ENCODE measurements at regions not wholly inside any gene's neighbourhood (a gene's known extent, or its start where the extent isn't known, plus 50 kb on each side); places are given as distances from the start of the nearest gene placed in this dataset.

DNA sequence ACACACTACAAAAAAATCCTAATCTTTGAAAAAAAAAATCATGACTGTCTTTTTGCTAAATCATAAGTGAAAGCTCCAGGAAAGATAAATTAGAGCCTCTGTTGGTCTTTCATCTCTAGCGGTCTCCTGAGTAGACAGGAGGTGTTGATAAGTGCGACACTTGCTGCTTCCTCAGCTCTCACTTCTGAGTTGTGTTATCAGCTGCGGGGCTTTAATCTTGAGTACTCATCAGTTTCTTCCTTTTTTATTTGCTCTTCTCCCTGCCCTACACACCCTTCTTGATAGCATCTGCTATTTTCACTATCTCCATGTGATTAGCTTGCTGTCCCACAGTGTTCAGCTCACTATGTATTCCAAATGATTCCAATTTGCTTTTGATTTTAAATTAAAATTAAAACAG lies 1449.2 kb downstream of the C4orf33 start:
- no peak for DNase-seq

GRCh38 chr4:130545596-130545995 lies 1449.6 kb downstream of the C4orf33 start:
- no peak for DNase-seq

- no peak for DNase-seq
These were observed 1463.3 kb downstream of the C4orf33 start for GRCh38 chr4:130559268-130559667.

DNA sequence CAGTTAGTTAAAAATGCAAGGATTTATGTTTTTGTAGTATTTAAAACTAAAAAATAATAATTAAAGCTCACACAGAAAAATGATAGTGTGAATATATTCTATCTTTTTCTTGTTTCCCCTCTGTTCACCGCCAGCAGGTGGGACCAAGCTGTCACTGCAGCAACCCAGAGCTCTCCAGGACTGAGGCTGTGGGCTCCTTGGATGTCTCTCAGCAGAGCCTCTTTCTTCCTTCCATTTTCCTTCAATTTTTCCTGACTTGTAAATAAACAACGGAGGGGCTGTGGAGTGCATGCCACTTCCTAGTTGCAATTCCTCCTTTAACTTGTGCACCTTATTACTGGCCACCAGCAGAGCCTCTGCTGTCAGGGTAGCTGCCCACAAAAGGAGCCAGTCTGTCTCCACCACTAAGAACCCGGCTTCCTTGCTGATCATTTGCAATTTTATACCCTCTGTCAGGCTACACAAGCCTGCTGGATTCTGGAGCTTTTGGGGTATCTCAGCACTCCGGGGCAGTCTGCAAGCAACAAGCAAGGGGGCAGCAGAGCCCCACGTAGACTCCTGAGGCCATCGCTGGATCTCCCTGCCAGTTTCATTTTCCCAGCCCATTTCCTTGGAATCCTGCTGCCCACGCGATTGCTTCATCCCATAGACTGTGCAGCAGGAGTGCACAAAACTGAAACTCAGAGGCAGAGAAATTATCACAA lies 1467.4 kb downstream of the C4orf33 start:
- DNase-seq = no peak

- no peak for DNase-seq
These were observed 1468.0 kb downstream of the C4orf33 start for GRCh38 chr4:130563889-130564418.

DNA sequence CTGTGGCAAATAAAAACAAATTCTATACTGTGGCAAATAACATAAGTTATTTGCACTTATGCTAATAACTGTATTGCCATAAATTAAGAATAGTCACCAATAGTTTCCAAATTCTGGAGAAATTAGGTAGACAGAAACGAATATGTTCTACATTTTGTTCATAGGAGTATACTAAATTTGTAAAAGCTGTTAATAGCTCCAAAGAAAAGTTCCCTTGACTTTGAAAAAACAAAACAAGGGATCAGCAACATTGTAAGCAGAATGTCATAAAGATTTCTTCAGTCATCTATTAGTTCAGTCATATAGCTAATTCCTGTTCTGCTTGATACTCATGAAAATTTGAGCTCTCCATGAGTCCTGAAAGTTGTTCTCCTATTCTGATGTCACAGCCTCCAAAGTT lies 1472.8 kb downstream of the C4orf33 start:
- DNase-seq = no peak

DNA sequence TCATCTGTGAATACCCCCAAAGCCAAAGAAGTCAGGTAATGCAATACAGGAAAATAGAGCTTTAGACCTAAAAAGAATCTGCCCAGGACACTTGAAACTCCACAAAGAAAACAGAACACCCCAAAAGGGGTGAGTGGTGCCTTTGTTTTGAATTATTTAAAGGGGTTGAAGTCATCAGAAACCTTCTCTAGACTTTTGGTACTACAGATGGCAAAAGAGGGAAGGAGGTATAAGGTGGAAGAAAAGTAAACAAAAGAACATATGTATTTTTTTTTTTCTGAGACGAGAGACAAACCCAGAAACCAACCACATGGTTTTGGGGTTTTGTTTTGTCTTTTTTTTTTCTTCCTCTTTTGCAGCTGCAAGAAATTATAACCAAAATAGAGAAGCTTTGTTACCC lies 1477.8 kb downstream of the C4orf33 start:
- DNase-seq = no peak

- no peak for DNase-seq
These were observed 1478.3 kb downstream of the C4orf33 start for GRCh38 chr4:130574215-130574614.

- no peak for DNase-seq
These were observed 1480.3 kb downstream of the C4orf33 start for GRCh38 chr4:130576218-130576617.

GRCh38 chr4:130591091-130591490 lies 1495.1 kb downstream of the C4orf33 start:
- DNase-seq = no peak

DNA sequence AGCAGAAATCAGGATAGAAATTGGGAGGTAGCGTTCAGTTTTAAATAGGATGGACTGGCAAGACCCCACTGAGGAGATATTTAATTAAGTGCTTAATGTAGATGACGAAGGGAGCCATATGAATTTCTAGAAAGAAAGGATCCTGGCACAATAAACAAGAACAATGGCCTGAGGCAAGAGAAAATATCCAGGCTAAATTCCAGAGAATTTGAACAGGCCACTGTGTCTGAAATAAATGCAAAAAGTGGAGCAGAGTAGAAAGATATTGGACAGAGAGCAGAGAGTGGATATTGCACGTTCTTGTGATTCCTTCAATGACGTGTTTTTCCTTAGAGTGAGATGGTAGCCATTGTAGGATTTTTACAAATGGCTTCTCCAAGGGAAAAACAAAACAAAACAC lies 1504.8 kb downstream of the C4orf33 start:
- DNase-seq = no peak

GRCh38 chr4:130603043-130603442 lies 1507.1 kb downstream of the C4orf33 start:
- no peak for DNase-seq

DNA sequence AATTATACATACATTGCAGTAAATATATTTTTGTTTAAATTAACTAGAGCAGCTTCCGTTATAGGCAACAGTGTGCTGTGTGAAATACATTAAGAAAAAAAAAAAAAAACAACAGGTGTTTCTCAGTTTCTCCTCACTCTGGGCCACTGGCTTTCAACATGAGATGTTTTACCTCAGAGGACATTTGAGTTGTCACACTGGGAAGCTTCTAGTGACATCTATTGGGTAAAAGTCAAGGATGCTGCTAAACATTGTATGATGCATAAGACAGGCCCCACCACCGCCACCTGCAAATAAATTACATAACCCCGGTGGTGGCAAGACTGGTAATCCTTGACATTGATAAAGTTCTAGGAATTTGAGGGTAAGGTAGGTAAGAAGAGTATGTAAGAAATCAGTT lies 1512.2 kb downstream of the C4orf33 start:
- DNase-seq = no peak

GRCh38 chr4:130628531-130628930 lies 1532.6 kb downstream of the C4orf33 start:
- DNase-seq = no peak

DNA sequence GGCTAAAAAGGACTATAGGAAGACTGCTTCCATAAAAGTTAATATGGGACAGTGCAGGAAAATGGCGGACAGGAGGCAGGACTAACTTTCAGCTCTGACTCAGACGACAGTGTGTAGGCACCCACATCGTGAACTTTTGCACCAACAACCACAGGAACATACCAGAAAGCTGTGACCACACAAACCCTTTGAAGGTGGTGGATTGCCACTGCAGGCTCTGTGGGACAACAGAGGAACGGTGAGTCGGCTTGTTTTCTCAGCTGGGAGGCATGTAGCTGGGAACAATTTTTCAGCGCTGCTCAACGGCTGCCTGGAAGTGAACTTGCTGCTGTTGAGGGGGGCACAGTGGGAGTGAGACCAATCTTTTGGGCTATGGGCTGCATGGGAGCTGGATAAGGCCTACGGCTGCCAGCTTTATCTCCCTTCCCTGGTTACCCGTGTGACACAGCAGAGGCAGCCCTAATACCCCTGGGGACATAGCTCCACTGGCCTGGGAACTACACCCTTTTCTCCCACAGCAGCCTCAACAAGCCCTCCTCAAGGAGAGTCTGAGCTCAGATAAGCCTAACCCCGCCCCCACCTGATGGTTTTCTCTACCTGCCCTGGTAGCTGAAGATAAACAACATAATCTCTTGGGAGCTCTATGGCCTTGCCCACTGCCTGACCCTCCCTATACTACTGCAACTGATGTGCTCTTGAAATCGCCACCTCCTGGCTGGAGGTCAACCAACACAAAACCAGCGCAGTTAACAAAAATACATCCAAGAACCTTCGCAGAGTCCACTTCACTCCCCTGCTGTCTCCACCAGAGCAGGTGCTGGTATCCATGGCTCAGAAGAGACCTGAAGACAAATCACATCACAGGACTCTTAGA lies 1537.0 kb downstream of the C4orf33 start:
- no peak for DNase-seq

DNA sequence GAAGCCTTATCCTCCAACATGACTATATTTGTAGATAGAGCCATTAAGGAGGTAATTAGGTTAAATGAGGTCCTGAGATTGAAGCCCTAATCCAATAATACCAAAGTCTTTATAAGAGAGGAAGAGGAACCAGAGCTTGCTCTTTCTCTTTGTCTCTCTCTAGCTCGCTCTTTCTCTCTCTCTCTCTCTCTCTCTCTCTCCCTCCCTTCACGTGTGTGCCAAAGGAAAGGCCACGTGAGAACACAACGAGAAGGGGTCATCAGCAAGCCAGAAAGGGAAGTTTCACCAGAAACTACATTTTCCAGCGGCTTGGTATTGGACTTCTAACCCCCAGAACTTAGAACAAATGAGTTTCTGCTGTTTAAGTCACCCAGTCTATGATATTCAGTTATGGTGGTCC lies 1540.5 kb downstream of the C4orf33 start:
- no peak for DNase-seq

GRCh38 chr4:130640592-130640991 lies 1544.6 kb downstream of the C4orf33 start:
- DNase-seq = no peak

DNA sequence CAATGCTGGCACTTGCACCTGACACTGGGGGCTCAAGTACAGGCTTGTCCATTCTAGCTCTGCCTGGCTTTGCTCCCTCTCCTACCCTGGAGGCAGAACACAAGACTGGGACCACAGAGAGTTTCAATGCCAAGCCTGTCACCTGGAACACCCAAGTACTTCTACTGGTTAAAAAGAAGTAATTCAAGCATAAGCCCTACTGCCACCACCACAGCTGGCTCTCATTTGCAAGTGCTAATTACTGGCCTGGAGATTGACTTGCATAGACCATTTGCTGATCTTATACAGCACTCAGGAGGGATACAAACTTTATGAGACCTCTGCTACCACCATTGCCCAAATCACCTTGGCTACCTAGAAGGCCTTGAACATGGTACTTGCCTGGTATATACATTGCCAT lies 1550.9 kb downstream of the C4orf33 start:
- no peak for DNase-seq

GRCh38 chr4:130648570-130648969 lies 1552.6 kb downstream of the C4orf33 start:
- DNase-seq = no peak

- no peak for DNase-seq
These were observed 1557.9 kb downstream of the C4orf33 start for GRCh38 chr4:130653842-130654241.

DNA sequence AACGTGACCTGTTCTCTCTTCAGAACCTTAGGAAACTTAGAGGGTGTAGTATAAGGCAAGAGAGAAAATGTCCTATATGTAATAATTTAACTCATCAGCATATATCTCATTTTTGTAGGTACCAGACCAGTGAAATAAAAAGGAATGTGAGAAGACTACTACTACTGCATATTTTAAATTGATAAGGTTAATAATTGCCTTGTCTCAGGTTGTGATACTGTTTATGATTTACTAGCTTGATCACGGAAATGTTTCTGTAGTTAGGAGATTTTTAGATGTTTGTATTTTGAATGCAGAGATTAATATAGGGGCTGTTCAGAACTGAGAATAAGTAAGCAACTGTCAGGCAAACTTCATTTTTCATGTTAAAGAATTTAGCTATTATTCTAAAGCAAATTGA lies 1563.4 kb downstream of the C4orf33 start:
- DNase-seq = no peak

GRCh38 chr4:130668859-130669258 lies 1572.9 kb downstream of the C4orf33 start:
- no peak for DNase-seq

DNA sequence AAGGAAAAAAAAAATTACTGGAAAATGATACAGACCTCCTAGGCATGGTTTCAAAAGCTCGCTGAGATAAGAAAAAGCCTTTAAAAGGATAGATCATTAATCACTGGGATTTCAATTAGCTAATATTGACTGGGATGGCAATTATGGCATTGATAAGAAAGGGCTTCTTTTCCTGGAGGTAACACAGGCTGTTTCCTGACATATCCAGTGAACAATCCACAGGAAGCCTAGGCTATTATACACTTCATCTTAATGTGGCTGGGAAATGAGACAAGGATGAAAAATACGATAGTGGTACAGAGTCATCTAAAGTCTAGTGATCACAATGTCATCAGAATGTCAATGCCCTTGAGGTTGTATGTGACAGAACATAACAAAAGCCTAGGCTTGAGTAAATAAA lies 1579.3 kb downstream of the C4orf33 start:
- no peak for DNase-seq

- no peak for DNase-seq
These were observed 1593.2 kb downstream of the C4orf33 start for GRCh38 chr4:130689181-130689580.
